CD4-positive, alpha-beta T cell treated with Interleukin-4 for 1 hour (primary cell): ENCODE measurements at regions not wholly inside any gene's neighbourhood (a gene's known extent, or its start where the extent isn't known, plus 50 kb on each side); places are given as distances from the start of the nearest gene placed in this dataset.
"Not testable (repeated sequence)": the region's sequence is repeated elsewhere in the genome, so short reads cannot be mapped to it uniquely, and the experiment has no call there.

Source experiments
- DNase-seq, 2 donors: peaks; one replicate each; pipeline ENCODE4 v3.0.0-alpha.2; 2020 to 2022

DNA sequence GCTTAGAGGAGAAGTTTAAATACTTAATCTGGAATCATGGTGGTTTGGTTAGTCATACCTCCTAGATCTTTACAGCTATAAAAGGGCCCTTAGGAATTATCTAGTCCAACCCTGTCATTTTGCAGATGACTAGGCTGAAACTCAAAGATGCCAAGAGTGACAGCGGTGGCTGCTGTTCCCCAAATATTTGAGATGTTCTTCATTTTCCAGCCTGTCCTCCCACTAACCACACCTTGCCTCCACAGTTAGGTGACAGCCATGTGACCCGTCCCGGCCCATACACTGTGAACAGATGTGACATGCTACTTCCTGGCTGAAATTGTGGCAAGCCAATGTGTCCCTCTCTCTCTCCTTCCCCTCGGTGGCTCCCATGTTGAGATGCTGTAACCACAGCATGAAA, 225.5 kb upstream of the IPO5 start:
- no peak for DNase-seq

DNA sequence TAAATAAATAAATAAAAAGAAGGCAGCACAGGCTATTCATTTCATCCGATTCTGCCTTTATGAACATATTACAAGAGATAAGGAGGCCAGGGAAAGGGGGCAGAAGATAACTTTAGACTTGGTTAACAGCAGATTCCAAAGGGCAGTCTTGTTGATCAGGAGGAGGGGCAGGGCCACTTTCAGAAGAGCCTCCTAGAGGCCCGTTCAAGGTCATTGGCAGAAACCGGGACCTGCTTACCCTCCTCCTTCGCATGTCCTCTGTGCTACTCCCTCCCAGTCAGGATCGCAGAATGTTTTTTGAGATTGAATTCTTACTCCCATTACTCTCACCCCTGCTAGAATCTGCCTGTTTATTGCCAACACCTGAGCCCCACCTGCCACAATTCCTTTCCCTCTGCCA, 217.0 kb upstream of the IPO5 start:
- no peak for DNase-seq

DNA sequence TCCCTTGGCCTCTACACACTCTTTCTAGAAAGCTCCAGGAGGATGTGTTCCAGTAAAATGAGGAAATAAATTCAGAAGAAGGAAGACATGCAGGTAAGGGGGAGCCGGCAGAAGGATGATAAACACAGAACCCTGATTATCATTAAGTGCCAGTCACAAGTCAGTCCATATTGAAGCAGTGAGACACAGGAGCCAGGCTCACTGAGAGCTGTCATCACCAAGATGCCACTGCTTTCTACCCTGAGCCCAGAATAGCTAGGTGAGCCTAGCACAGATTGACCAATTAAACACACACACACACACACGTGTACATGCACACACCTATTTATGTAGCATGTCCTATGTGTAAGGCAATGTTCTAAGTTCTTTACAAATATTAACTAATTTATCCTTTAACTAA, 211.4 kb upstream of the IPO5 start:
- no peak for DNase-seq

GRCh38 chr13:97743938-97744337, 209.5 kb upstream of the IPO5 start:
- DNase-seq: no peak

- DNase-seq: no peak
Measured at GRCh38 chr13:97746649-97747048, 206.8 kb upstream of the IPO5 start.

GRCh38 chr13:97749174-97749573, 204.3 kb upstream of the IPO5 start:
- no peak for DNase-seq

GRCh38 chr13:97751477-97751876, 202.0 kb upstream of the IPO5 start:
- no peak for DNase-seq

DNA sequence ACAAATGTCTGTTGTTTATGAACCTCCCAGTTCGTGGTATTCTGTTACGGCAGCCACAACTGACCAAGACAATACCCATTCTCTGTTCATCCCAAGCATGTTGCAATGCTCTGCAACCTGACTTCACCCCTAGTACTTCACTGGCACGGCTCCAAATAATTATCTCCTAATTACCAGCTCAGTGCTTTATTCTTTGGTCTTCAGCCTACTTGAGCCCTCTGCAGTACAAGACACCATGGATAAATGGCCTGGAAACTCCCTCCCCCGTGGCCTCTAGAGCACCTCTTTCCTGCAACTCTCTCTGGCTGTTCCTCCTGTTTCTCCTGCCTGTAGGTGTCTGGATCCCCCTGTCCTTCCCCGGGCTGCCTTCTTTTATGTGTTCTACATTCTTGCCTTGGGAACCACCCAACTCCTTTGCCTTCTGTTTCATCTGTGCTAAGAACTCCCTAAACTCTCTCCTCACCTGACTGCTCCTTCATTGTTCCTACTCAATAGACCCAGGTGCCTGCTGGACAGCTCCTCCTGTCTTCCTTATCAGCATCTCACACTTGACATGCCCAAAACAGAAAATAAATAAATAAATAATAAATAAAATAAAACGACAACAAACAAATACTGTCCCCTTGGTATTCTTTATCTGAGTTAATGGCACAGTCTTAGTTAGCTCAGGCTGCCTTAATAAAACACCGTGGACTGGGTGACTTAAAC, 200.4 kb upstream of the IPO5 start:
- DNase-seq: no peak

- DNase-seq: no peak
Measured at GRCh38 chr13:97753942-97754670, 199.4 kb upstream of the IPO5 start.

DNA sequence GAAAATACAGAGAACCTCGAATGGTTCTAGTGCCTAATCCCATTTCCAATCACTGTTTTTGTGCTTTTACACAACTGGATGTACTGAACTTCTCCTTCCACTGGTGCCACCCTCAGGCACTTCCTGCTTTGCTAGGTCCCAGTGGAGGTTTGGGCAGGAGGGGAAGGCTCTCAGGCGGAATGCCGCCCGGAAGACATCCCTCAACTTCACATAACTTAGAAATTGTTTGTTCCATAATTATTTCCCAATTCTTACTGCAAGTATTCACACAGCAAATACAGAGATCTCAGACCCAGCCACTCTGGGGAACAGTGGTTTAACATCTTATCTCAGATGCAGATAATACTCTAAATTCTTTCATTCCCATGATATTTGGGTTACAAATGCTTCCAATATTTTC, 195.7 kb upstream of the IPO5 start:
- no peak for DNase-seq

- DNase-seq: no peak
Measured at GRCh38 chr13:97758317-97758716, 195.2 kb upstream of the IPO5 start.

DNA sequence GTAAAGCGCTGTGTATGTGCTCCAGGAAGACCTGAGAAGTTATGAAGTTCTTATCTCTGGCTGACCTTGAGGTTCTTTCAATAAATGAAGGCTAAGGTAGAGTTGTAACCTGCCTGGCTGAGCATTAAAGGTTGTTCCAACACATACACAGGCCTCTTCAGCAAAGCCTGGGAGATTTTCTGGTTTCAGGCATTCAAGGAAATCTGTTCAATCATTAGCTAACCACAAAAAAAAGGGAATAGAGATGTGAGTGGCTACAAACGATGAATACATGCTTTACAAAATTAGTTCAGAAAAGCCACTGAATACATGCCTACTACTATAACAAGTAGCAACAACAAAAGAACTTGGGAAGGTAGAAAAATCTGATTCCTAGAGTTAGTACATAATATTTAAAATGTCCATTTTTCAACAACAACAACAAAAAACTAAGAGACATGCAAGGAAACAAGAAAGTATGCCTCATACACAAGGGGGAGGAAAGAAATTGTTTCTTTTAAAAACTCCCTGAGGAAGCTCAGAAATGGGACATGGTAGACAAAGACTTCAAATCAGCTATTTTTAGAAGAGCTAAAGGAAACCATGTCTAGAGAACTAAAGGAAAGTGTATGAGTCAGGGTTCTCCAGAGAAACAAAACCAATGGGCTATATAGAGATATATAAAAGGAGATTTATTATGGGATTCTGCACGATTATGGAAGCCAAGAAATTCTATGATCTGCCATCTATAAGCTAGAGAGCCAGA, 191.5 kb upstream of the IPO5 start:
- no peak for DNase-seq

DNA sequence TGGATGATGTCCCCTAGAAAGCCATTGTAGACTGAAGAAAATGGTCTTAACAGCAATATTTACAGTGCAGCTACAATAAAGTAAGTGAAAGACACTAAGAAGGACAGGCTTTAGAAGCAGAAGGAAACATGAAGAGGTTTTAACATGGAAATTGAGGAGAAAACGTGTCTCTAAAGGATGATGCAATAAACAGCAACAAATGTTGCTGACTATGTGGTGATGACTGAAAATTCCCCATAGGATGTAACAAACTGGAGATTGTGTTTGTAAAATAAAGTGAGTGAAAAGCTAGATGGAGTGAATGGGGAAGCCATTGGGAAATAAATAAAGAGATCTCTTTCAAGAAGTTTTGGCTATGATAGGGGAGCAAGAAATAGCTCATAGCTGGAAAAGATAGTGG, 186.7 kb upstream of the IPO5 start:
- no peak for DNase-seq

DNA sequence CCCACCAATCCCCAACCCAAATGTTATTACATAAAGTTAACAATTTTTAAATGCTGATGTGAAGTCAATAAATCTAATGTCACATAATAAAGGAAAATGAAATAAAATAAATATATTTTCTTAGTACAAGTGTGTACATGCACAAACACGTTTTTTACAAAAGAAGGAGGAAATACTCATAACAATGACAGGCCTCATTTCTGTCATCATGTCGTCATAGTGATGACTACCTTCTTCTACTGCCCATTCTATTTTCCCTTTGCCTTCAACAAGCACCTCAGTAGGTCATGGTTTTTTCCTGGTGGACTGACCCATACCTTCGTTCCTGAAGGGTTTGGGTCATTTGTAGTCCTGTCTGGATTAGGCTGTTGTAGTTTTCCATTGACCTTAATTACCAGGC, 185.3 kb upstream of the IPO5 start:
- DNase-seq: no peak

DNA sequence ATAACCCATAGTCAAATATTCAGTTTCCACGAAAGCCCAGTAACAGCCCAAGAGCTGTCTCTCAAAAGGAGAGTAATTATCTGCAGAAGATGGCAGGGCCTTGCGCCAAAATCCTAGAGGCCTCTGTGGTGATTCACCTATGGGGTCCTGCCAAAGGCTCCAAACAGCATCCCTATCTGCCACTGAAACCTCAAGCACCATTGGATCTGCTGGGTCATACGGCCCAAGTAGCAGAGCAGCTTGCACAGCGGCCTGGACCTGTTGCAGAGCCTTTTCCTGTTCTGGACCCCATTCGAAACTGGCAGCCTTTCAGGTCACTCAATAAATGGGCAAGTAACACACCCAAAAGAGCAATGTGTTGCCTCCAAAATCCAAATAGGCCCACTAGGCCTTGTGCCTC, 183.2 kb upstream of the IPO5 start:
- DNase-seq: not testable (repeated sequence)

- DNase-seq: not testable (repeated sequence)
Measured at GRCh38 chr13:97772466-97772865, 181.0 kb upstream of the IPO5 start.

GRCh38 chr13:97774391-97775100, 178.9 kb upstream of the IPO5 start:
- not testable (repeated sequence) for DNase-seq

DNA sequence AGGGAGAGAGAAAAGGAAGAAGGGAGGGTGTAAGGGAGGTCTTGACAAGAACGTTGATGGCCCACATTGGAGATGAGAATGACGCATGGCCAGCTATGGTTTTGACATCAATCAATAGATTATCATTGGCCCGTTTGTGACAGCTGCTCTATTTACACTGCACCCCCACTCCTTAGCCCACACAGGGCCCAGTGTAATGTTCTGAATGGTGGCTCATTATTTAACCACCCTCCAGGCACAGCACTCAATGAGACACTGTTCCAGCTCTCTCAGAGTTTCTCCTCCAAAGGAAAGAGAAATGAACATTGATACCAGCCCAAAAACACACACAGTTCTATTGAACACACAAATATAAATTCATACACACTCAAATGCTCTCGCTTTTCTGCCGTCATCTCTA, 173.0 kb upstream of the IPO5 start:
- DNase-seq: no peak

GRCh38 chr13:97781891-97782305, 171.6 kb upstream of the IPO5 start:
- DNase-seq: no peak

DNA sequence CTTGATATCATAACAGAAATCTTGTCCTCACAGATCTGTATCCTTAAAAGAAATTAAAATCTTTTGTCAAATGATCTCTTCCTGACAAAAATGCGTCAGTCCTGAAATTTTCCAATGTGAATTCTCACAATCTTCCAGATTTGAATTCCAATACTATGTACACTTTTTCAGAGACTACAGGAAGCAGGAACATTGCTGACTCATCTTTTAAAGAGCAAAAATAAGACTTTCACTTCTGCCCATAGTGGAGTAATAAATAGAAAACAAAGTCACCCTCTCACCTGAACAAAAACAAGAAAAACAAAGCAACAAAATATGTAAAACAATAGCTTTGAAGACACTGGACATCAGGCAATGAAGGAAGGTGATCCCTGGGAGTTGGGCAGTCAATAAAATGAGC, 167.0 kb upstream of the IPO5 start:
- no peak for DNase-seq

- no peak for DNase-seq
Measured at GRCh38 chr13:97797553-97797952, 155.9 kb upstream of the IPO5 start.

- no peak for DNase-seq
Measured at GRCh38 chr13:97798171-97798821, 155.2 kb upstream of the IPO5 start.

GRCh38 chr13:97798836-97799235, 154.6 kb upstream of the IPO5 start:
- DNase-seq: no peak
